ENCODE measurements at regions not wholly inside any gene's neighbourhood (a gene's known extent, or its start where the extent isn't known, plus 50 kb on each side); places are given as distances from the start of the nearest gene placed in this dataset.

GRCh38 chr16:17899141-17899540 is 428.4 kb upstream of the XYLT1 start:
- Histone ChIP-seq H3K9me3 (no peaks in the 10 kb centered on the region), H3K4me1 (no peaks in the 10 kb centered on the region), H3K27ac (no peak overlapping the region), H3K27me3 (ENCODE audit: low read depth) (no peaks in the 10 kb centered on the region), H3K36me3 (no peaks in the 10 kb centered on the region), H3K4me3 (no peak overlapping the region)
- DNase-seq, result no peak
- no peak for TF ChIP-seq CTCF (IDR thresholded peaks at IDR 0.05)
- ATAC-seq, result no peak
- intact Hi-C loops (cut with DNase I), result no loop called here

- no peak overlapping the region for H3K27ac ChIP-seq
- DNase-seq, result no peak
- TF ChIP-seq CTCF (IDR thresholded peaks at IDR 0.05), result no peak
Measured at GRCh38 chr16:17887963-17888362, 417.2 kb upstream of the XYLT1 start.

GRCh38 chr16:17885659-17886207 is 415.0 kb upstream of the XYLT1 start:
- intact Hi-C loops (cut with DNase I), result no loop called here
- Histone ChIP-seq H3K27me3 (ENCODE audit: low read depth) (peaks cover 3% of the 10 kb centered on the region), H3K9me3 (no peaks in the 10 kb centered on the region), H3K27ac (no peak overlapping the region), H3K36me3 (no peaks in the 10 kb centered on the region), H3K4me1 (no peaks in the 10 kb centered on the region), H3K4me3 (no peak overlapping the region)
- no peak for DNase-seq
- no peak for ATAC-seq
- no peak for TF ChIP-seq CTCF (IDR thresholded peaks at IDR 0.05)

More at GRCh38 chr16:17887963-17888362, 417.2 kb upstream of the XYLT1 start:
- Histone ChIP-seq H3K27me3 (ENCODE audit: low read depth) (no peaks in the 10 kb centered on the region), H3K9me3 (no peaks in the 10 kb centered on the region), H3K36me3 (no peaks in the 10 kb centered on the region), H3K4me1 (no peaks in the 10 kb centered on the region), H3K4me3 (no peak overlapping the region)
- ATAC-seq, result no peak
- intact Hi-C loops (cut with DNase I), result no loop called here

- H3K4me3 ChIP-seq, result no peak overlapping the region
- ATAC-seq (no peak), DNase-seq (no peak)
- no peak for TF ChIP-seq CTCF (IDR thresholded peaks at IDR 0.05)
- H3K36me3 ChIP-seq, result no peaks in the 10 kb centered on the region
- H3K4me1 ChIP-seq, result no peaks in the 10 kb centered on the region
- intact Hi-C loops (cut with DNase I), result no loop called here
- H3K9me3 ChIP-seq, result no peaks in the 10 kb centered on the region
- H3K27ac ChIP-seq, result no peak overlapping the region
- peaks cover 3% of the 10 kb centered on the region for H3K27me3 ChIP-seq (ENCODE audit: low read depth)
Measured at GRCh38 chr16:17877821-17878360, 407.1 kb upstream of the XYLT1 start.

- intact Hi-C loops (cut with DNase I), result no loop called here
- ATAC-seq, result no peak
- Histone ChIP-seq H3K9me3 (no peaks in the 10 kb centered on the region), H3K27me3 (ENCODE audit: low read depth) (no peaks in the 10 kb centered on the region), H3K36me3 (no peaks in the 10 kb centered on the region), H3K27ac (no peak overlapping the region), H3K4me1 (no peaks in the 10 kb centered on the region), H3K4me3 (no peak overlapping the region)
- no peak for DNase-seq
- TF ChIP-seq CTCF (IDR thresholded peaks at IDR 0.05), result no peak
Measured at GRCh38 chr16:17866996-17867395, 396.2 kb upstream of the XYLT1 start.
